H1 (cell line): ENCODE measurements at regions not wholly inside any gene's neighbourhood (a gene's known extent, or its start where the extent isn't known, plus 50 kb on each side); places are given as distances from the start of the nearest gene placed in this dataset.

ENCODE experiments used
- ASH2L ChIP-seq: fragments of 200-600, 300-600 bp; sonication (generic); IDR thresholded peaks from one replicate; pipeline ENCODE4 v1.7.1; 2017; ENCODE audit warnings: low read length
- EZH2 ChIP-seq: fragments of 200-600 bp; sonication (generic); IDR thresholded peaks from 2 replicates; pipeline ENCODE4 v1.7.1; 2012; ENCODE audit warnings: low read depth, mild to moderate bottlenecking, moderate library complexity, low read length, inconsistent platforms; ENCODE audit not compliant: severe bottlenecking
- FOSL1 ChIP-seq: IDR thresholded peaks from 2 replicates; pipeline ENCODE4 v1.6.1; 2011; ENCODE audit warnings: mild to moderate bottlenecking, low read depth, low read length, moderate library complexity; ENCODE audit not compliant: insufficient read depth
- POU5F1 ChIP-seq: IDR thresholded peaks from 2 replicates; pipeline ENCODE4 v1.6.1; 2011; ENCODE audit warnings: low read depth, mild to moderate bottlenecking, low read length, moderate library complexity
- RAD21 ChIP-seq, 2 experiments: IDR thresholded peaks in 1 of 2; conservative IDR thresholded peaks in 1 of 2; 2 replicates each; pipeline ENCODE4 v1.6.1; 2011; ENCODE audit warnings: low read depth in 2 of 2, low read length in 2 of 2, improper control_type of control experiment in 1 of 2, inconsistent platforms in 1 of 2, mild to moderate bottlenecking in 1 of 2, moderate library complexity in 1 of 2
- RFX5 ChIP-seq: IDR thresholded peaks from 2 replicates; pipeline ENCODE4 v1.6.1; 2011; ENCODE audit warnings: low read depth, low read length, improper control_type of control experiment, borderline replicate concordance
- RXRA ChIP-seq: IDR thresholded peaks from 2 replicates; pipeline ENCODE4 v1.6.1; 2011; ENCODE audit warnings: low read depth, mild to moderate bottlenecking, low read length, moderate library complexity; ENCODE audit not compliant: insufficient read depth
- SP1 ChIP-seq: IDR thresholded peaks from 2 replicates; pipeline ENCODE4 v1.6.1; 2011; ENCODE audit warnings: low read depth, low read length
- SP2 ChIP-seq: IDR thresholded peaks from 2 replicates; pipeline ENCODE4 v1.6.1; 2012; ENCODE audit warnings: mild to moderate bottlenecking, low read length, inconsistent platforms
- SRF ChIP-seq: IDR thresholded peaks from 2 replicates; pipeline ENCODE4 v1.6.1; 2011; ENCODE audit warnings: mild to moderate bottlenecking, low read depth, low read length, moderate library complexity

GRCh38 chr7:1340461-1341360 is 108.0 kb downstream of the UNCX start (continued):
- TF ChIP-seq EZH2: no peak
- no peak for TF ChIP-seq RFX5
- no peak for TF ChIP-seq FOSL1
- TF ChIP-seq RXRA: no peak
- no peak for TF ChIP-seq SRF
- no peak for TF ChIP-seq SP2
- TF ChIP-seq POU5F1: no peak
- no peak for TF ChIP-seq ASH2L
- TF ChIP-seq RAD21 (IDR thresholded peaks at IDR 0.05 in 1 of 2, conservative IDR thresholded peaks at IDR 0.05 in 1 of 2; ENCODE audit: low read depth in 2 of 2, low read length in 2 of 2): no peak
- TF ChIP-seq SP1: no peak
